22Rv1 (cell line): ENCODE measurements at regions not wholly inside any gene's neighbourhood (a gene's known extent, or its start where the extent isn't known, plus 50 kb on each side); places are given as distances from the start of the nearest gene placed in this dataset.

ENCODE experiments used
- H3K27ac ChIP-seq: fragments of 450-650 bp; 2 replicates; pipeline ENCODE4 v1.5.1; 2017
- CTCF ChIP-seq: fragments of 450-650 bp; IDR thresholded peaks from 2 replicates; pipeline ENCODE4 v1.5.1; 2017; ENCODE audit warnings: mild to moderate bottlenecking
- ZFX ChIP-seq: fragments of 450-650 bp; IDR thresholded peaks from 2 replicates; pipeline ENCODE4 v1.6.1; 2017; ENCODE audit warnings: antibody characterized with exemption, borderline replicate concordance

GRCh38 chr5:74098456-74098855 is 472.5 kb downstream of the ARHGEF28 start:
- no peak overlapping the region for H3K27ac ChIP-seq
- no peak for TF ChIP-seq ZFX
- TF ChIP-seq CTCF = no peak

GRCh38 chr5:74096325-74096724 is 470.3 kb downstream of the ARHGEF28 start:
- TF ChIP-seq CTCF = no peak
- TF ChIP-seq ZFX = no peak
- H3K27ac ChIP-seq = peak overlapping the region; percentile 56

GRCh38 chr5:74095871-74096270 is 469.9 kb downstream of the ARHGEF28 start:
- H3K27ac ChIP-seq = peak overlapping the region; percentile 56
- TF ChIP-seq CTCF (no peak), ZFX (no peak)

GRCh38 chr5:74094782-74095108 is 468.7 kb downstream of the ARHGEF28 start:
- no peak for TF ChIP-seq CTCF
- TF ChIP-seq ZFX = no peak
- H3K27ac ChIP-seq = peak overlapping the region; percentile 56

GRCh38 chr5:74094096-74094781 is 468.2 kb downstream of the ARHGEF28 start:
- TF ChIP-seq ZFX (no peak), CTCF (no peak)
- H3K27ac ChIP-seq = no peak overlapping the region

GRCh38 chr5:74093561-74093960 is 467.6 kb downstream of the ARHGEF28 start:
- TF ChIP-seq CTCF (no peak), ZFX (no peak)
- H3K27ac ChIP-seq = no peak overlapping the region

GRCh38 chr5:74092766-74093165 is 466.8 kb downstream of the ARHGEF28 start:
- TF ChIP-seq ZFX = no peak
- no peak for TF ChIP-seq CTCF

More at GRCh38 chr5:74092766-74093165, 466.8 kb downstream of the ARHGEF28 start:
- H3K27ac ChIP-seq = no peak overlapping the region
